SH-SY5Y (cell line): ENCODE measurements at regions not wholly inside any gene's neighbourhood (a gene's known extent, or its start where the extent isn't known, plus 50 kb on each side); places are given as distances from the start of the nearest gene placed in this dataset.

Experiments used
- GATA2 ChIP-seq: IDR thresholded peaks from 2 replicates; pipeline ENCODE4 v1.6.1; 2011; ENCODE audit warnings: mild to moderate bottlenecking, low read depth, low read length
- GATA3 ChIP-seq: IDR thresholded peaks from 2 replicates; pipeline ENCODE4 v1.6.1; 2011; ENCODE audit warnings: low read depth, mild to moderate bottlenecking, low read length, moderate library complexity

DNA sequence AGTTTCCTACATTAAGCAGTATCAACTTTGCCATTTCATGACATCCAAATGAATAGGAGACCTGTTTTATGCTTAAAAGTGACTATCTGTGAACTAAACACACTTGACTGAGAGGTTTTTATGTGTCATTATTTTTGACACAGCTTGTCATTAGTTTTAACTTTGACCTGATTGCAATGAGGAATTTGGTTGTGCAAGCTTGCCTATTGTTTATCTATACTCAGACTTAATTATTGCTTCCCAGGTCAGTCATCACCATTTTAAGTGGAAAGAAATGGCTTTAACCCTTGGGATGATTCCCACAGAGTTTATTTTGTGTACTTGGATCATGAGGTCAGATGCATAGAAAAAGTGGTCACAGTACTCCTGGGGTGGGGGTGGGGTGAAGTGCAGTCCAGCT, 171.0 kb upstream of the PRICKLE1 start:
- no peak for TF ChIP-seq GATA3
- no peak for TF ChIP-seq GATA2
